Erythroblast (primary cell): ENCODE measurements at regions not wholly inside any gene's neighbourhood (a gene's known extent, or its start where the extent isn't known, plus 50 kb on each side); places are given as distances from the start of the nearest gene placed in this dataset.
"Not testable (repeated sequence)": the region's sequence is repeated elsewhere in the genome, so short reads cannot be mapped to it uniquely, and the experiment has no call there.

Source experiments
- DNase-seq, 2 experiments: peaks; one replicate each; lab custom pipeline; 2025; lab: John Stamatoyannopoulos, UW
- GATA1 ChIP-seq: IDR thresholded peaks from 2 replicates; pipeline ENCODE4 v1.6.1; 2011; ENCODE audit warnings: low read depth, mild to moderate bottlenecking, control low read depth, low read length, moderate library complexity
- POLR2A ChIP-seq: IDR thresholded peaks from 2 replicates; pipeline ENCODE4 v1.6.1; 2011; ENCODE audit warnings: mild to moderate bottlenecking, low read length

DNA sequence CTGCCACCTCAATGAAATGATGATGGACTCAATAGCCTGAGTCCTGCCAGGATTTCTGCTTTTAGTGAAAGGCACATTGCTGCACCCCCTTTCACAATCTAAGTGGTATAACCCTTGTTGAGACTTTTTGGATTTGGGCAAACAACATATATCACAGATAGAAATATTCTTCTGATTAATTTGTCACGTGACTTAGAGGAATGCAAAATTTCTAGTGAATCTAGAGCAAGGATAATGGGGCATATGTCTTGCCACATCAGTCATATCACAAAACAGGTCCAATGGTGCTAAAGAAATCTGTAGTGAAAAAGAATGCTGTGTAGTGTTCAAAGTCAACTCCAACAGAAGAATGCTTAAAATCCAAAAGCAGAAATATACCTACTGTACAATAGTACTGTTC is 1386.3 kb downstream of the LRFN5 start:
- no peak for DNase-seq
- TF ChIP-seq POLR2A (no peak), GATA1 (no peak)

DNA sequence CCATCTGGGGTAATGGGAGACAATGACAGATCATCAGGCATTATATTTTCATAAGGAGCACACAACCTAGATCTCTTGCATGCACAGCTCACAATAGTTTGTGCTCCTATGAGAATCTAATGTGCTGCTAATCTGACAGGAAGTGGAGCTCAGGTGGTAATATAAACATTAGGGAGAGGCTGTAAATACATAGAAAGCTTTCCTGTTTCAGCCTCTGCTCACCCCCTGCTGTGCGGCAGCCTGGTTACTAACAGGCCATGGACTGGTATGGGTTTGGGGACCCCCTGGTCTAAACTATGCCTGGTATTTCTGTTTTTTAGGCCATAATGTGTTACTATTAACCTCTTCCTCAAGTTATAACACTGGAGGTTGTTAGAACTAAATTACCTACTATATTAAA is 1373.7 kb downstream of the LRFN5 start:
- no peak for DNase-seq
- TF ChIP-seq GATA1 (no peak), POLR2A (no peak)

- DNase-seq: not testable (repeated sequence)
These were observed 1366.5 kb downstream of the LRFN5 start for GRCh38 chr14:42973171-42973570.

DNA sequence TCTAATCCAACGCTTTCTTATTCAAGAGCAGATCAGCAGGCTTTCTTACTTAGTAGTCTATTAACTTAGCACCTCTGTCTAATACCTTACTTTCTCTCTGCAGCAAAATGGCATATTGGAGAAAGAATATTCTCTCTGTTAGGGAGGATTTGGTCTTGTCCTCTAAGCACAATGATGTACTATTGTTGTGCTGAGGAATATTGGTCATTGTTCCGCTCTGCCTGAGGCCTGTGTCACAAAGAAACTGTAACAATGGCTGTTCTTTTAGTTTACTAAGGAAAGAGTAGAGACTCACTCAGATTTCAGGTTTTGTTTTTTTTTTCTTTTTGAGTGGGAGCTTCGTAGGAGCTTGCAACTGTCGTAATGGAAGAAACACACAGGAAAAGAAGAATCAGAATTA is 1358.8 kb downstream of the LRFN5 start:
- no peak for TF ChIP-seq POLR2A
- TF ChIP-seq GATA1: no peak
- DNase-seq: no peak

- TF ChIP-seq POLR2A (no peak), GATA1 (no peak)
- no peak for DNase-seq
These were observed 1354.8 kb downstream of the LRFN5 start for GRCh38 chr14:42961509-42961908.

GRCh38 chr14:42950363-42950762 is 1343.7 kb downstream of the LRFN5 start:
- no peak for DNase-seq
- TF ChIP-seq GATA1 (no peak), POLR2A (no peak)

GRCh38 chr14:42947991-42948390 is 1341.3 kb downstream of the LRFN5 start:
- TF ChIP-seq GATA1 (no peak), POLR2A (no peak)
- DNase-seq: no peak

GRCh38 chr14:42944284-42944683 is 1337.6 kb downstream of the LRFN5 start:
- no peak for DNase-seq
- TF ChIP-seq POLR2A (no peak), GATA1 (no peak)

DNA sequence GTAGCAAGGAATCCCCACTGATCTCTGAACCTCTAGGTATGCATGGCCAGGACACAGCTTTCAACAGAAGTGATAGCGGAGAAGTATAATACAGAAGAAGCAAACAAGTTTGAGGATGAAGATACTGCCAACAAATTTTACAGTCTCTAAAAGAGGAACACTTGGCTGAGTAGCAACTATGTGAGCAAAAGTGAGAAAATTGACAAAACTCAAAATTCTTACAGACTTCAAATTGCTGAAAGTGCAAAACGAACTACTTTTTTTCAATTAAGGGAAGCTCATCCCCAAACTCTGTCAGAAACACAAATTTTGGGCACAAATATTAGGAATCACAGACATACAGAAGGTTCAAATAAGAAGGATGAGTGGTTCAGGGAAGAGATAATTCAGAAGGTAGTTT is 1324.6 kb downstream of the LRFN5 start:
- no peak for DNase-seq
- TF ChIP-seq GATA1 (no peak), POLR2A (no peak)

GRCh38 chr14:42929806-42930480 is 1323.3 kb downstream of the LRFN5 start:
- TF ChIP-seq POLR2A (no peak), GATA1 (no peak)
- DNase-seq: no peak

DNA sequence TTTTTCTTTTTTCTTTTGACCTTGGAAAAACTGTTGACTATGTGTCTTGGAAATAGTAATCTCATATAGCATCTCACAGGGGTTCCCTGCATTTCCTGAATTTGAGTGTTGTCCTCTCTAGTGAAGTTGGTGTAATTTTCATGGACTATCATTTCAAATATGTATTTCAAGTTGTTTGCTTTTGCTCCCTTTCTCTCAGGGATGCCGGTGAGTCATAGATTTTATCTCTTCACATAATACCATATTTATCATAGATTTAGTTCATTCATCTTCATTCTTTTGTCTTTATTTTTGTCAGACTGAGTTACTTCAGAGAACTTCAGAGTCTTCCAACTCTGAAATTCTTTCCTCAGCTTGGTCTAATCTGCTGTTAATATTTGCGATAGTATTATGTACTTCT is 1320.6 kb downstream of the LRFN5 start:
- TF ChIP-seq GATA1 (no peak), POLR2A (no peak)
- DNase-seq: no peak

GRCh38 chr14:42921901-42922300 is 1315.2 kb downstream of the LRFN5 start:
- no peak for DNase-seq
- TF ChIP-seq POLR2A (no peak), GATA1 (no peak)

DNA sequence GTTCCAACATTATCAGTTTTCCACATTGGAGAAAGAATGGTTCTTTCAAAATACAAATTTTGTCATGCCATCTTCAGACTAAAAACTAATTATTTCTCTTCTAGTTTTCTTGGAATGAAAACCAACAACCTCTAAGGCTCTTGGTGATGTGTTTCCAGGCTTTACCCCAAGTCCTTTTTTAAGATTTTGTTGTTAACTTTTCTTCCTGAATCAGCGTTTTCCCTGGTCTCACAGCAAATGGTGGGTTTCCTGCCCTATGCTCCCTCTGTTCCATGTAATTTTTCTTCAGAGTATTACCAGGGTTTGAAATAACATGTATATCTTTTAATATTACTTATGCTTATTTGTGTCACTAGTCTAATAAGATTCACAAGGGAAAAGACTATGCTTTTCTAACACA is 1311.9 kb downstream of the LRFN5 start:
- no peak for DNase-seq
- TF ChIP-seq GATA1: no peak
- TF ChIP-seq POLR2A: no peak

DNA sequence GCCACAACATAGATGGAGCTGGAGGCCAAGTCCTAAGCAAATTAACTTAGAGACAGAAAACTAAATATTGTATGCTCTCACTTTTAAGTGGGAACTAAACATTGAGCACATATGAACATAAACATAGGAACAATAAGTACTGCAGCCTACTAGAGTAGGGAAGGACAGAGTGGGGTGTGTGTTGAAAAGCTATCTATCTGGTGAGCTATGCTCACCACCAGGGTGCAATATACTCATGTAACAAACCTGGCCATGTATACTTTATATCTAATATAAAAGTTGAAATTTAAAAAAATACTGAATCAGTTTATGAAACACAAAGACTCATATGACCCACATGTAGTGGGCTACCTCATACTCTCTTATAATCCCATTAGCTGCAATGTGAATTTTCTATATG is 1305.0 kb downstream of the LRFN5 start:
- TF ChIP-seq GATA1 (no peak), POLR2A (no peak)
- DNase-seq: no peak

- TF ChIP-seq POLR2A: no peak
- TF ChIP-seq GATA1: no peak
- no peak for DNase-seq
These were observed 1303.0 kb downstream of the LRFN5 start for GRCh38 chr14:42909659-42910058.
